ENCODE measurements at regions not wholly inside any gene's neighbourhood (a gene's known extent, or its start where the extent isn't known, plus 50 kb on each side); places are given as distances from the start of the nearest gene placed in this dataset.

GRCh38 chr3:187903697-187904096 is 158.4 kb upstream of the BCL6 start:
- Histone ChIP-seq H3K9ac (ENCODE audit: insufficient read length, low read depth) (no peak overlapping the region), H3K4me3 (ENCODE audit: insufficient read length, low read depth) (no peak overlapping the region), H3K9me3 (ENCODE audit: insufficient read depth, low read length) (0 out of 2 replicates have a peak, but pooled peaks cover 5% of the 10 kb centered on the region), H3K27me3 (ENCODE audit: insufficient read depth, insufficient read length) (no peaks in the 10 kb centered on the region), H3K4me1 (ENCODE audit: insufficient read depth, insufficient read length) (peaks cover 2% of the 10 kb centered on the region), H3K36me3 (ENCODE audit: insufficient read depth, insufficient read length, low read length) (no peaks in the 10 kb centered on the region)
- no peak for DNase-seq (ENCODE audit: low read depth, low spot score)
- TF ChIP-seq SUZ12 (IDR thresholded peaks at IDR 0.05; ENCODE audit: extremely low read depth, insufficient read depth, insufficient read length): no peak
- TF ChIP-seq ZNF274 (IDR thresholded peaks at IDR 0.05; ENCODE audit: low read depth, low read length): no peak
- TF ChIP-seq YY1 (IDR thresholded peaks at IDR 0.05; ENCODE audit: insufficient read depth, insufficient read length): no peak

- H3K9ac ChIP-seq (ENCODE audit: insufficient read length, low read depth): no peak overlapping the region
- TF ChIP-seq SUZ12 (IDR thresholded peaks at IDR 0.05; ENCODE audit: extremely low read depth, insufficient read depth, insufficient read length) (no peak), ZNF274 (IDR thresholded peaks at IDR 0.05; ENCODE audit: low read depth, low read length) (no peak), YY1 (IDR thresholded peaks at IDR 0.05; ENCODE audit: insufficient read depth, insufficient read length) (no peak)
- 0 out of 2 replicates have a peak, but pooled peaks cover 5% of the 10 kb centered on the region for H3K9me3 ChIP-seq (ENCODE audit: insufficient read depth, low read length)
- no peak overlapping the region for H3K4me3 ChIP-seq (ENCODE audit: insufficient read length, low read depth)
- no peaks in the 10 kb centered on the region for H3K4me1 ChIP-seq (ENCODE audit: insufficient read depth, insufficient read length)
- H3K27me3 ChIP-seq (ENCODE audit: insufficient read depth, insufficient read length): no peaks in the 10 kb centered on the region
- DNase-seq (ENCODE audit: low read depth, low spot score): no peak
- no peaks in the 10 kb centered on the region for H3K36me3 ChIP-seq (ENCODE audit: insufficient read depth, insufficient read length, low read length)
These were observed 161.1 kb upstream of the BCL6 start for GRCh38 chr3:187906416-187906815.

GRCh38 chr3:187906920-187907319 is 161.7 kb upstream of the BCL6 start:
- Histone ChIP-seq H3K4me3 (ENCODE audit: insufficient read length, low read depth) (no peak overlapping the region), H3K9ac (ENCODE audit: insufficient read length, low read depth) (no peak overlapping the region), H3K36me3 (ENCODE audit: insufficient read depth, insufficient read length, low read length) (no peaks in the 10 kb centered on the region), H3K27me3 (ENCODE audit: insufficient read depth, insufficient read length) (no peaks in the 10 kb centered on the region), H3K9me3 (ENCODE audit: insufficient read depth, low read length) (0 out of 2 replicates have a peak, but pooled peaks cover 5% of the 10 kb centered on the region), H3K4me1 (ENCODE audit: insufficient read depth, insufficient read length) (no peaks in the 10 kb centered on the region)
- TF ChIP-seq YY1 (IDR thresholded peaks at IDR 0.05; ENCODE audit: insufficient read depth, insufficient read length): no peak
- TF ChIP-seq ZNF274 (IDR thresholded peaks at IDR 0.05; ENCODE audit: low read depth, low read length): no peak
- TF ChIP-seq SUZ12 (IDR thresholded peaks at IDR 0.05; ENCODE audit: extremely low read depth, insufficient read depth, insufficient read length): no peak
- no peak for DNase-seq (ENCODE audit: low read depth, low spot score)

GRCh38 chr3:187909866-187910265 is 164.6 kb upstream of the BCL6 start:
- Histone ChIP-seq H3K9me3 (ENCODE audit: insufficient read depth, low read length) (no peaks in the 10 kb centered on the region), H3K9ac (ENCODE audit: insufficient read length, low read depth) (no peak overlapping the region), H3K36me3 (ENCODE audit: insufficient read depth, insufficient read length, low read length) (no peaks in the 10 kb centered on the region), H3K4me3 (ENCODE audit: insufficient read length, low read depth) (no peak overlapping the region), H3K27me3 (ENCODE audit: insufficient read depth, insufficient read length) (no peaks in the 10 kb centered on the region), H3K4me1 (ENCODE audit: insufficient read depth, insufficient read length) (no peaks in the 10 kb centered on the region)
- TF ChIP-seq SUZ12 (IDR thresholded peaks at IDR 0.05; ENCODE audit: extremely low read depth, insufficient read depth, insufficient read length) (no peak), ZNF274 (IDR thresholded peaks at IDR 0.05; ENCODE audit: low read depth, low read length) (no peak), YY1 (IDR thresholded peaks at IDR 0.05; ENCODE audit: insufficient read depth, insufficient read length) (no peak)
- no peak for DNase-seq (ENCODE audit: low read depth, low spot score)

- DNase-seq (ENCODE audit: low read depth, low spot score): no peak
- no peaks in the 10 kb centered on the region for H3K36me3 ChIP-seq (ENCODE audit: insufficient read depth, insufficient read length, low read length)
- H3K4me1 ChIP-seq (ENCODE audit: insufficient read depth, insufficient read length): no peaks in the 10 kb centered on the region
- no peak for TF ChIP-seq ZNF274 (IDR thresholded peaks at IDR 0.05; ENCODE audit: low read depth, low read length)
- TF ChIP-seq YY1 (IDR thresholded peaks at IDR 0.05; ENCODE audit: insufficient read depth, insufficient read length): no peak
- no peak for TF ChIP-seq SUZ12 (IDR thresholded peaks at IDR 0.05; ENCODE audit: extremely low read depth, insufficient read depth, insufficient read length)
- H3K27me3 ChIP-seq (ENCODE audit: insufficient read depth, insufficient read length): no peaks in the 10 kb centered on the region
- no peak overlapping the region for H3K9ac ChIP-seq (ENCODE audit: insufficient read length, low read depth)
- H3K9me3 ChIP-seq (ENCODE audit: insufficient read depth, low read length): no peaks in the 10 kb centered on the region
- H3K4me3 ChIP-seq (ENCODE audit: insufficient read length, low read depth): no peak overlapping the region
These were observed 166.7 kb upstream of the BCL6 start for GRCh38 chr3:187912007-187912406.

GRCh38 chr3:187913617-187914033 is 168.4 kb upstream of the BCL6 start:
- no peaks in the 10 kb centered on the region for H3K27me3 ChIP-seq (ENCODE audit: insufficient read depth, insufficient read length)
- no peak overlapping the region for H3K9ac ChIP-seq (ENCODE audit: insufficient read length, low read depth)
- H3K9me3 ChIP-seq (ENCODE audit: insufficient read depth, low read length): no peaks in the 10 kb centered on the region
- no peak overlapping the region for H3K4me3 ChIP-seq (ENCODE audit: insufficient read length, low read depth)
- H3K36me3 ChIP-seq (ENCODE audit: insufficient read depth, insufficient read length, low read length): no peaks in the 10 kb centered on the region
- H3K4me1 ChIP-seq (ENCODE audit: insufficient read depth, insufficient read length): no peaks in the 10 kb centered on the region
- TF ChIP-seq SUZ12 (IDR thresholded peaks at IDR 0.05; ENCODE audit: extremely low read depth, insufficient read depth, insufficient read length) (no peak), ZNF274 (IDR thresholded peaks at IDR 0.05; ENCODE audit: low read depth, low read length) (no peak), YY1 (IDR thresholded peaks at IDR 0.05; ENCODE audit: insufficient read depth, insufficient read length) (no peak)
- DNase-seq (ENCODE audit: low read depth, low spot score): no peak

- DNase-seq (ENCODE audit: low read depth, low spot score): no peak
- H3K27me3 ChIP-seq (ENCODE audit: insufficient read depth, insufficient read length): no peaks in the 10 kb centered on the region
- no peak overlapping the region for H3K9ac ChIP-seq (ENCODE audit: insufficient read length, low read depth)
These were observed 169.0 kb upstream of the BCL6 start for GRCh38 chr3:187914231-187914630.

More at GRCh38 chr3:187914231-187914630, 169.0 kb upstream of the BCL6 start:
- H3K36me3 ChIP-seq (ENCODE audit: insufficient read depth, insufficient read length, low read length): no peaks in the 10 kb centered on the region
- TF ChIP-seq ZNF274 (IDR thresholded peaks at IDR 0.05; ENCODE audit: low read depth, low read length) (no peak), YY1 (IDR thresholded peaks at IDR 0.05; ENCODE audit: insufficient read depth, insufficient read length) (no peak), SUZ12 (IDR thresholded peaks at IDR 0.05; ENCODE audit: extremely low read depth, insufficient read depth, insufficient read length) (no peak)
- H3K9me3 ChIP-seq (ENCODE audit: insufficient read depth, low read length): no peaks in the 10 kb centered on the region
- H3K4me1 ChIP-seq (ENCODE audit: insufficient read depth, insufficient read length): no peaks in the 10 kb centered on the region
- no peak overlapping the region for H3K4me3 ChIP-seq (ENCODE audit: insufficient read length, low read depth)
